GM23248 (cell line): ENCODE measurements at regions not wholly inside any gene's neighbourhood (a gene's known extent, or its start where the extent isn't known, plus 50 kb on each side); places are given as distances from the start of the nearest gene placed in this dataset.

Experiments
- EZH2 ChIP-seq: fragments of 200-600 bp; sonication (generic); IDR thresholded peaks from 2 replicates; pipeline ENCODE4 v1.6.1; 2018; ENCODE audit warnings: antibody characterized with exemption, mild to moderate bottlenecking; ENCODE audit not compliant: insufficient read depth, poor library complexity, severe bottlenecking
- EZH2phosphoT487 ChIP-seq: fragments of 200-600 bp; sonication (generic); IDR thresholded peaks from 2 replicates; pipeline ENCODE4 v1.6.1; 2018; ENCODE audit warnings: antibody characterized with exemption, moderate library complexity, mild to moderate bottlenecking, low read depth; ENCODE audit not compliant: insufficient read depth

GRCh38 chr15:20376872-20377271, 164.7 kb downstream of the GOLGA6L6 start:
- TF ChIP-seq EZH2phosphoT487, result no peak
- TF ChIP-seq EZH2, result no peak
